ENCODE measurements at regions not wholly inside any gene's neighbourhood (a gene's known extent, or its start where the extent isn't known, plus 50 kb on each side); places are given as distances from the start of the nearest gene placed in this dataset.

DNA sequence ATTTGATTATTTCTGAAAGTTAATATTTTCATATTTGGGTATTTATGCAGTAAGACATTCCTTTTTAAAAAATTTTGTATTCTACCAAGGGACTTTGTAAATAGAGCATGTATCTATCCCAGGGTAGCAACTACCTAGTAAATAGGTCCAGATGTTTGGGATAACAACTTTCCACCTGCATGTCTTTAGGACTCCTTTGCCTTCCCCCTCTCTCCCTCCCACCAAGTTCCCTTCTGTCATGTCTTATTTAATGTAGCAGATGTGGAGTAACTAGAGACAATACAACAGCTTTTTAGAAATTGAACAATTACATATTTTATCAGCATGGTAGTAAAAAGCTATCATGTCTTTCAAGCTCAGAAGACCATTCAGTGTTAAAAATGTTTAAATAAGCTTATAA is 821.0 kb downstream of the C4orf33 start:
- TF ChIP-seq, protein P1, sequence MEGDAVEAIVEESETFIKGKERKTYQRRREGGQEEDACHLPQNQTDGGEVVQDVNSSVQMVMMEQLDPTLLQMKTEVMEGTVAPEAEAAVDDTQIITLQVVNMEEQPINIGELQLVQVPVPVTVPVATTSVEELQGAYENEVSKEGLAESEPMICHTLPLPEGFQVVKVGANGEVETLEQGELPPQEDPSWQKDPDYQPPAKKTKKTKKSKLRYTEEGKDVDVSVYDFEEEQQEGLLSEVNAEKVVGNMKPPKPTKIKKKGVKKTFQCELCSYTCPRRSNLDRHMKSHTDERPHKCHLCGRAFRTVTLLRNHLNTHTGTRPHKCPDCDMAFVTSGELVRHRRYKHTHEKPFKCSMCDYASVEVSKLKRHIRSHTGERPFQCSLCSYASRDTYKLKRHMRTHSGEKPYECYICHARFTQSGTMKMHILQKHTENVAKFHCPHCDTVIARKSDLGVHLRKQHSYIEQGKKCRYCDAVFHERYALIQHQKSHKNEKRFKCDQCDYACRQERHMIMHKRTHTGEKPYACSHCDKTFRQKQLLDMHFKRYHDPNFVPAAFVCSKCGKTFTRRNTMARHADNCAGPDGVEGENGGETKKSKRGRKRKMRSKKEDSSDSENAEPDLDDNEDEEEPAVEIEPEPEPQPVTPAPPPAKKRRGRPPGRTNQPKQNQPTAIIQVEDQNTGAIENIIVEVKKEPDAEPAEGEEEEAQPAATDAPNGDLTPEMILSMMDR (conservative IDR thresholded peaks at IDR 0.05; ENCODE audit: low read depth, low read length): no peak
- TF ChIP-seq EZH2 (IDR thresholded peaks at IDR 0.05; ENCODE audit: borderline replicate concordance, low read depth, low read length, poor library complexity, severe bottlenecking): no peak

Data from A673 (cell line).